Caki2 (cell line): ENCODE measurements at regions not wholly inside any gene's neighbourhood (a gene's known extent, or its start where the extent isn't known, plus 50 kb on each side); places are given as distances from the start of the nearest gene placed in this dataset.
A peak's percentile ranks its signal among the peaks of the same experiment; 100 is the strongest.
"Not testable (repeated sequence)": the region's sequence is repeated elsewhere in the genome, so short reads cannot be mapped to it uniquely, and the experiment has no call there.

Source experiments
- DNase-seq: peaks from one replicate; pipeline ENCODE4 v3.0.0-alpha.2; 2015; ENCODE audit warnings: low read depth
- in situ Hi-C: cut with HindIII; loops from 2 replicates; pipeline ENCODE4 v1.10.0; 2016; ENCODE audit warnings: low sequenced_read_pairs, low pct_unique_long_range_greater_than_20kb, mixed read lengths

GRCh38 chr3:99313485-99313884 is 324.9 kb upstream of the COL8A1 start:
- DNase-seq, result no peak
- in situ Hi-C loops, result no loop called here

DNA sequence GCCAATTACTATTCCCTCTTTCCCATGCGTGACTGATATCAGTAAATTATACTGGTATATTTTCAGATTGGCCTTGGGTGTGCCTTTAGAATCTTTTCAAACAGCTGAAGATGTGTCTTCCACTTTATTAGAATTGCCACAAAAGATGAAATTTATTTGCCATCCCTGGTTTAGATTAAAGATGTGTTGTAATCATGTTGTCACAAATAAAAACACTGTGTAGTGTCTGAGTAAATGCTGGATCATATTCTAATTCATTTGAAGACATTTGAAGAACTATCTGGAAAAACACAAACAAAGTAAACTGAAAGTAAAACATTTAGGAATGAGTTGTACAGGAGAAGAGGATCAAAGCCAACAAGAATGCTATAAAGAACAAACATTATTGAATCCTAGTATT is 339.7 kb upstream of the COL8A1 start:
- no peak for DNase-seq
- in situ Hi-C loops, result no loop called here

- no peak for DNase-seq
- in situ Hi-C loops, result no loop called here
Observed at GRCh38 chr3:99295836-99296235, 342.6 kb upstream of the COL8A1 start.

DNA sequence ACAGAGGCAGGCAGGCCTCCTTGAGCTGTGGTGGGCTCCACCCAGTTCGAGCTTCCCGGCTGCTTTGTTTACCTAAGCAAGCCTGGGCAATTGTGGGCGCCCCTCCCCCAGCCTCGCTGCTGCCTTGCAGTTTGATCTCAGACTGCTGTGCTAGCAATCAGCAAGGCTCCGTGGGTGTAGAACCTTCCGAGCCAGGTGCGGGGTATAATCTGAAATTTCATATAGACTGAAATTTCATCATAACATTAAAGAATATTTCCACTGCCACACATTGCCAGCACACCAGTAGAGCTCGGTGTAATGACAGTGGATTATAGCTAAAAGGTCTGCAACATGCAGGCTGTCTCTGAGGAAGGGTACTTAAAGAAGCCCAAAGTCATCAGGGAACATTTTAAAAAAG is 344.3 kb upstream of the COL8A1 start:
- in situ Hi-C loops, result not testable (repeated sequence)
- DNase-seq, result peak; percentile 2

DNA sequence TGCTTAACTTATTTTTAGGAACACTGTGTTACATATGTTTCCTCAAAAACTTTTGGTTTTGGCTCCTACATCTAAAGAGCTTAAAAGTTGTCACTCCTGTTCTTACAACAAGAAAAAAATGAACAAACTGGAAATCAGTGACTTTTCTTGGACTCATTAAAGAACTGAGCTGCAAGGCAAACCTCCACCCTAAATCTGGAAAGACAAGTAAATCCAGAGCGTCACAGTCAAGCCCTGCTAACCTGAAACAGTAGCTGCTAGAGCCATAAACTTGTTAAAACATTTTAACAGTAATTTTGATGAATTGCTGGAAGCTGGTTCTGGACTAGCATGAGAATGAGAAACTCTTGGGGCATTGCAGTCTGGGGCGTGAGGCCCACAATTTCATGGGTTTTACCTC is 350.5 kb upstream of the COL8A1 start:
- in situ Hi-C loops, result no loop called here
- no peak for DNase-seq

GRCh38 chr3:99286266-99286845 is 352.0 kb upstream of the COL8A1 start:
- in situ Hi-C loops, result no loop called here

GRCh38 chr3:99269606-99270351 is 368.3 kb upstream of the DCBLD2 start:
- in situ Hi-C loops, result no loop called here
- no peak for DNase-seq

More at GRCh38 chr3:99286266-99286845, 352.0 kb upstream of the COL8A1 start:
- no peak for DNase-seq

DNA sequence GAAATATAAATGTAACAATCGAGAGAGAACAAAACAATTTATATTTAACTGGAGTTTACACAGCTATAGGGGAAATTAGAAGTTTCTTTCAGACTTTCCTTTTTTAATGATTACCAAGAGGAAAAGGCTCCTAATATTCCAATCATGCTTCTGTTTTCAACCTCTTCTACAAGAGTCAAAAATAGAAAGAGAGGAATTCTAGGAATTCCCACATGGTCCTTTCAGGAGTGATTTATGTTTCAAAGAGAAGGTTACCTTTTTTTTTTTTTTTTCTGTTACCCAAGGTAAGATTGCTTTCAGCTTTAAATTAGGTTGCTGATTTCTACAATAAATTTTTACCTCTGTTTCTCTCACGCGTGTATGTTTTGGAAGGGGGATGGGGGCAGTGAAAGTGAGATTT is 355.3 kb upstream of the DCBLD2 start:
- DNase-seq, result no peak
- in situ Hi-C loops, result no loop called here

- in situ Hi-C loops, result no loop called here
- DNase-seq, result no peak
Observed at GRCh38 chr3:99253963-99254355, 352.5 kb upstream of the DCBLD2 start.

- DNase-seq, result no peak
- in situ Hi-C loops, result no loop called here
Observed at GRCh38 chr3:99250821-99251355, 349.4 kb upstream of the DCBLD2 start.

GRCh38 chr3:99250272-99250671 is 348.8 kb upstream of the DCBLD2 start:
- DNase-seq, result no peak
- in situ Hi-C loops, result no loop called here

- DNase-seq, result no peak
- in situ Hi-C loops, result no loop called here
Observed at GRCh38 chr3:99249627-99250026, 348.1 kb upstream of the DCBLD2 start.

- DNase-seq, result no peak
- in situ Hi-C loops, result no loop called here
Observed at GRCh38 chr3:99248913-99249312, 347.4 kb upstream of the DCBLD2 start.

GRCh38 chr3:99248130-99248529 is 346.6 kb upstream of the DCBLD2 start:
- no peak for DNase-seq
- in situ Hi-C loops, result no loop called here

GRCh38 chr3:99246010-99246654 is 344.6 kb upstream of the DCBLD2 start:
- in situ Hi-C loops, result no loop called here
- DNase-seq, result no peak

DNA sequence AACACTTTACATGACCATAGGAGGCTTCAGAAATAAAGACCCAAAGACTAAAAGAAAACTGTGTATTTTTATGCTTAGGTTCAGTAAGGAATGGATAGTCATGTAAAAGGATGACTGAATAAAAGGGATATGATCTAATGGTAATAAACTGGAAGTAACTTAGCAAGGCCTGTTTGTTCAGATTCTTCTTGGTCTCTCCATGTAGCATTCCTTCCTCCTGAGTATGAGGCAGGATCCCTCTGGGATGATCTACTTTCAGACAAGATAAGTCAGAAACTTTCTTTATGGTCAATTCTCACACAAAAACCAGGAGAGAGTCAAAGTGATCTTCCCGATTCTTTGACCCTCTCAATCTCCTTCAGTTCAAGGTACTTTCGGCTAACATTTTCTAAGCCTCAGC is 340.8 kb upstream of the DCBLD2 start:
- no peak for DNase-seq
- in situ Hi-C loops, result no loop called here

GRCh38 chr3:99240700-99241099 is 339.2 kb upstream of the DCBLD2 start:
- in situ Hi-C loops, result no loop called here
- no peak for DNase-seq

DNA sequence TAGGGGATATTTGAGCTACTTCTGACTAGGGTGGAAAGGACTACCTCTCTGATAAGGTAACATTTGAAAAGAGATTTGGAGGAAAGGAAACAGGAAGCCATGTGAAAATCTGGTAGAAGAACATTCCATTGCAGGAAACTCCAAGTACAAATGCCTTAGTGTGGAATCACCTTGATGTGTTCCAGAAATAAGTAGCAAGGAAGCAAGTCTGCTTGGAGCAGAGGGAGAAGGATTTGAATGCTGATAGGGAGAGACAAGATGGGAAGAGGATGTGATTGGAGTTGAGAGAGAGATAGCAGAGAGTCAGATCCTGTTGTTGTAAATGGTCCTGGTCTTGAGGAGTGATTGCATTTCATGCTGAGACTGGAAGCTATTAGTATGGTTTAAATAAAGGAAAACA is 335.1 kb upstream of the DCBLD2 start:
- in situ Hi-C loops, result no loop called here
- no peak for DNase-seq

DNA sequence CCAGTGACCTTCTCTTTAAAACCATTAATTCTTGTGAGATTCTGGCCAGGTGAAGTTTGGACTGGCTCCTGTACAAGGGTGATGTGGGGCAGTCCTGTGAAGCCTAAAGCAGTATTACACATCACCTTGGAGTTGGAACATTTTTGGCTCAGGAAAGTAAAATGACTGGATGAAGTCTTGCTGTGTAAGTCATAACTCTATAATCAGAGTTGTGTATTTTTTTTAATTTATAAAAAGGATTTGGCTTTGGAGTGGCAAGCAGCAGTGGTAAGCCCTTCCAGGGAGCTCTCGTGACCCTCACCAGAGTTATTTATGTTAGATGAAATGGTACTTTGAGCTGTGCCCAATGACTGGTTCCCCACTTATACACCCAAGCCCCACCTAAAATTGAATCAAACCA is 331.2 kb upstream of the DCBLD2 start:
- no peak for DNase-seq
- in situ Hi-C loops, result no loop called here
